Colon (tissue), 2 donors: ENCODE measurements at regions not wholly inside any gene's neighbourhood (a gene's known extent, or its start where the extent isn't known, plus 50 kb on each side); places are given as distances from the start of the nearest gene placed in this dataset.

Experiments used
- FAIRE-seq: peaks from 2 replicates; lab custom pipeline; 2012; peaks lifted over from hg19 to GRCh38; lab: Jason Lieb, UNC
- donor health status: control.
- donor health status: control.

GRCh38 chr3:64741341-64741740 is 53.5 kb upstream of the ADAMTS9 start:
- FAIRE-seq, result no peak

GRCh38 chr3:64739971-64740631 is 52.3 kb upstream of the ADAMTS9 start:
- FAIRE-seq, result no peak
